Activated CD4-positive, CD25-positive, alpha-beta regulatory T cell (primary cell): ENCODE measurements at regions not wholly inside any gene's neighbourhood (a gene's known extent, or its start where the extent isn't known, plus 50 kb on each side); places are given as distances from the start of the nearest gene placed in this dataset.
"Not testable (repeated sequence)": the region's sequence is repeated elsewhere in the genome, so short reads cannot be mapped to it uniquely, and the experiment has no call there.

ENCODE experiments used
- DNase-seq, 4 experiments: peaks; one replicate each; lab custom pipeline; 2025; lab: John Stamatoyannopoulos, UW

DNA sequence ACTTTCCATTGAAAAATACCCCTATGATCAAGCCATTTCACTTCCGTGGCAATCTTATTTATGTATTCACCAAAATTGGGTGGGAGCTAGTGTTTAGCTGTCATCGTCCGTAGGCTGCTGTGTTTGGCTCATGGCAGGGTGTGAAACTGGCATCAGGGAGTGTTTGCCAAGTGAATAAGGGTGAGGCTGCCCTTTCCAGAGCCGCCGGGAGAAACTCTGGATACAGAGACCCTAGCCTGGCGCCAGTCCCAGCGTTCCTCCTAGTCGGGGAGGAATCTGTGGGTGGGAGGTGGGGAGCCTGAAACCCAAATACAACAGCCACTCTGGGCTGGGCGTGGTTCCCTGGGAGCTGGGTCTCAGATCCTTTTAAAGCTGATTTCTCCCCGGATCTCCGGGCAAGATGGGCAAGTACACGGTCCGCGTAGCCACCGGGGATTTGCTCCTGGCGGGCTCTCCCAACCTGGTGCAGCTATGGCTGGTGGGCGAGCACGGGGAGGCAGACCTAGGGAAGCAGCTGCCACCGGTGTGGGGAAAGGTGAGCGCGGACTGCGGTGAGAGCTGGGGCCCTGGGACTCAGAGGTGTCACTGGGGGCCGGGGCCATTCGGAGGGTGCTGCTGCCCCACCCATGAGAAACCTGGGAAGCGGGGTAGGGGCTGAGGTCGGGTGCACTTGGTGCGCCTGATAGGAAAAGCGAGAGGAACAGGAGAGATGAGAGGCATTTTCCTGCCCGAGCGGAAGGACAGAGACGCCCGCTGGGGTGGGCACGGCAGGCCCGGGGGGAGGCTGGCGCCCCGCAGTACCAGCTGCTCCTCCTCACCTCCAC, 62.1 kb upstream of the TEKT1 start:
- no peak for DNase-seq

DNA sequence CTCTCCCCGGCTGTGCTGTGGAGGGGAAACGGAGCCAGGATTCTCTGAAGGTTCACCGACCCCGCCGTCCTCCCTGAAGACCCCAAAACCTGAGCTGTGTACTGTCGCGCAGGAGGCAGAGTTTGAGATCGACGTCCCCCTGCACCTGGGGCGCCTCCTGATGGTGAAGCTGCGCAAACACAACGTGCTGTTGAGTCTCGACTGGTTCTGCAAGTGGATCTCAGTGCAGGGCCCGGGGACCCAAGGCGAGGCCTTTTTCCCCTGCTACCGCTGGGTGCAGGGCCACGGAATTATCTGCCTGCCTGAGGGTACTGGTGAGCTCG, 62.6 kb upstream of the TEKT1 start:
- DNase-seq, result no peak

DNA sequence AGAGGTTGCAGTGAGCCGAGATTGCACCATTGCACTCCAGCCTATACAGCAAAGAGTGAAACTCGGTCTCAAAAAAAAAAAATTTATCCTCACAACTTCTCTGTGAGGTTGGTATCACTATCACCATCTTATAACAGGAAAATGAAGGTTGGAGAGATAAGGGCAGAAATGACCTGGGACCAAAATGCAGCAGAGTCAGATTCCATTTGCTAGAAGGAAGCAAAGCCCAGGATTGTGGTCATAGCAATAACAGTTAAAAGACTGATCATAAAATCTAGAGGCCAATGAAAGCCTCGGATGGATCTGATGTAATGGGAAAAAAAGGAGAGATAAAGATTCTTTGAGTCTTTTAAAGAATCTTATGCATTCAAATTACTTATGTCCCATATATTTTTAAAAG, 69.6 kb upstream of the TEKT1 start:
- DNase-seq, result no peak

DNA sequence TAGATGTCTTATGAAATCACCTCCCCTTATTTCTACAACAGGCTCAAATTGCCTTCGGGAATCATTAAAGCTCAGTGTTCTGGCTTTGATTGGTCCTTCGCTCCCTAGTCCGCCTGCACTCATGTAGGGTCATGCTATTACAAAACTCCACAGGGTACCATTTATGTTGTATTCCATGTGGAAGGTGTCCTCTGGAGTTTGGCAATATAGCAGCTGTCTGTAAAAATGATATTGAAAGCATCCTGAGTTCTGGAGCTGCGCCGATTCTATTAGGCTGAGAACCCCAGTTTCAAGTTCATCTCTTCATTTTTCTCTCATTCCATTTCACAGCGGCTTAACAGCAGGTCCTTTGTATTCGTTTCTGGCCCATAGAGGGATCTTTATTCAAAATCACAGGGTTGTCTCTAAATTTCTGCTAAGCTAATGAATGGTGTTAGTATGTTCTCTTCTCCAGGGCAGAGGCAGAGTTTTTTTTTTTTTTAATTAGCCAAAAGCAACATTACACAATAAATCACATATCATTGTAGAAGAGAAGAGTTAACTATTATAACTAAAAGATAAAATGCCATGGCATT, 71.9 kb upstream of the TEKT1 start:
- no peak for DNase-seq

DNA sequence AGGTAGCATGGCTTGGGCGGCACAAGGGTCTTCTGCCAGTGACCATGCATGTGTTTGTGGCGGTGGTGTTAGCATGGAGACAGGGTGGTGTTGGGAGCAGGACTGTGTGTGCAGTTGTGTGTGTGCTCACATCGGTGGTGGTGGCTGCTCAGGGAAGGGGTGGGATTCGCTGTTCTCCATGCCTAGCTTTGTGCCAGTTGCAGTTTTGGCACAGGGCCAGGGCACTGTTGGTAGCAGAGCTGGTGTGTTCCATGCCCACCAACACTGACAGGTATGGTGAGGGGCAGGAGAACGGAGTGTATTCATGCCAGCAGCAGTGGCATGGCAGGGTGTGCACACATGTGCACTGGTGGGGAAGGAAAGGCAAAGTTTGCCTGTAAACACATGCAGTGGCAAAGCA, 77.3 kb upstream of the TEKT1 start:
- no peak for DNase-seq

DNA sequence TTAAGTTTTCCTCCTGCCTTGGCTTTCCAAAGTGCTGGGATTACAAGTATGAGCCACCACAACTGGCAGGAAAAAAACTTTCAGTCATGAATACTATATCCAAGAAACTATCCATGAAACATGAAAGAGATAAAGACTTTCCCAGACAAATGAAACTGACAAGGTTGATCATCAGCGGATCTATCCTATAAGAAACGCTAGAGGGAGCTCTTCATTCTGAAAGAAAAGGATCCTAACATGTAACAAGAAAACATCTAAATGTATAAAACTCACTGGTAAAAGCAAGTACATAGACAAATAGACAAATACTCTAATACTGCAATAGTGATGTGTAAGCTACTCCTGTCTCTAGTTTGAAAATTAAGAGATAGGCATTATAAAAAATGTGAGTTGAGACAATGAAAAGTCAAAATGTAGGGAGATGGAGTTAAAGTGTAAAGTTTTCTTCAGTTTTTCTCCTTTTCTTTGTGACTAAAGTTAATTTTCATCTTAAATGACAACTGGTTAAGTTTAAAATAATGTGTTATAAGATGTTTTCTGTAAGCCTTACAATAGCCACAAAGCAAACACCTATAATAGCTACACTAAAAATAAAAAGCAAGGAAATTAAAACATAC, 79.6 kb upstream of the TEKT1 start:
- DNase-seq, result no peak

DNA sequence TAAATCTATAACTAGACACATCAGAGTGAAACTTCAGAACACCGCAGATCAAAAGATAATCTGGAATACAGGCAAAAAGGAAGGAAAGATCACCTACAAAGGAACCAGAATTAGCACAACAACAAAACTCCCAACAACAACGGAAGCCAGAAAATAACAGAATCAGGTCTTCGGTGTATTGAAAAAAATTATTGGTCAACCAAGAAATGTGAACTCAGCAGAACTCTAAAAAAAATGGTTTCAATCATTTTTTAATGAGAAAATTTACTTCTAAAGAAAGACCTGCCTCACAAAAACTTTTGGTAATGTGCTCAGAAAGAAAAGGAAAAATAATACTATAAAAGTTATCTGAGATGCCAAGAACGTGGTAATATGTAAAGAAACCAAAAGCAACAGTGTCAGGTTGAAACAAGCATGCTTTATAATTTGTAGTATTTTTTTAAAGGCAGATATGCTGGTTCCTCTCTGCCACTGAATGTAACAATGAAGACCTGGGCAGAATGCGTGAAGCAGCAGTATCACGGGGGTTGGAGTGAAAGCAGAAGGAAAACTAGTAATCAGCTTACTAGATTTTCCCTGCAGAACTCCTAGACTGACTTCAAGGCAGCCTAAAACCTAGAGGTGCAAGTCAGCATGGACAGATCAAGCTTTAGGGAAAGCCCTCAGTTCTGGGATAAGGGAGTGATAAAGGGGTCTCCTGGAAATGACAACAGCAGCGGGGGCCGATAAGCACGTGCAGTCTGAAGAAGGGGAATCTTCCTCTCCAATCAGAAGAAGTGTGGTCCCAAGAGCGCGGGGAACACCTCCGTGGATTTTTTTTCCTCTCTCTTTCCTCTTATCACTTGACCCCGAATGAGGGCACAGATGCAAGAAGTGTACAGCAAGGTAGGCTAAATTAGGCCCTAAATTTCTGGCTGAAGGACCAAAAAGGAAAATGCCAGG, 80.9 kb upstream of the TEKT1 start:
- no peak for DNase-seq

DNA sequence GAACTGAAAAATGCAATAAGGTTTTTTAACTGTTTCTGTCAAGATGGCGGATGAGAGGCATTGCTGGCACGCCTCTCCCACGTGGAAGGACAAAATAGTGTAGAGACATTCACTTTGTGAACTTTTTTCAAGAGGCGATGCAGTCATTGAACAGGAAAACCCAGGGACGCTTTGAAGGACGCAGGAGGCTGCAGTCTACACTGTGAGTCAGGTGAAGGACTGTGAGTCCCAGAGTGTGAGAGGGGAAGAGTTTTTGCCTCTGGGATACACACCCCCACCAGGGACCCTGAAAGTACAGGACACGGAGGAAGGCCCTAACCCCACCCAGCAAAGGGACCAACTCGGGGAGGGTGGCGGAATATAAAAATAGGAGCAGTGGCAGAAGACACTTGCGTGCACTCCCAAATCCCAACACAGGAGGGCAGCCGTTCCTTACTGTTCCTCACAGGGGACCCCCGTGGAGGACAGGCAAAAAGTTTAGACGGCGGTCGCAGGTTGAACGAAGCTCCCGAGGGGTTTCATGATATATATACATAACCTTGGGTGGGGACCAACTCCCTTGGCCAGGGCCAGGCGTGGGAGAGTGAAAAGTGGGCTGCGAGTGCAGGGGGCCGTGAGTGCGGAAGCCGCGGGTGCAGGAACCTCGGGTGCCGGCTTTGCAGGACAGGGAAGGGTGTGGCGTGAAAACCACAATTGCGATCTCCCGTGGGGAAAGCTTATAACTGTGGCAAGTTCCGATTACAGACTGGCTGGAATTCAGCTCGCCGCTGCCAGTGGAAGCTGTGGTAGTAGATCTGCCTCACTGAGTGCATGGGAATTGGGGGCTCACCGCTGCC, 82.0 kb upstream of the ALOX12 start:
- peak; percentile 17 to 75 (median 48) for DNase-seq

DNA sequence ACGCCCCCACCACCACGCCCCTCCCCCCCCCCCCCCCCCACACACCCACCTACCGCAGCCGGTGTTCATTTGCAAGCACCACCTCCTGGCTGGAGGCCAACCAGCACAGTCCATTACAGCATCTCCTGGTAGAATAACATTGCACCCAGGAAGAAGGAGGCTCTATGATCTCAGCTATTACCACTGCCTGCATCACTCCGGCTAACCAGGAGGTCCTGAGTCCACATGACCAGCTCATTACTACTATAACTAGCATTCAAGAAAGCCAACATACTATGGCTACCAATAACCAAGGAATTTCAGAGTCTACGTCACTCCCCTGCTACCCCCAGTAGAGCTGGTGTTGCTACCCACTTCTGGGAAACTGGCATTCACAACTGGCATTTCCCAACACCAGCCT, 81.1 kb upstream of the ALOX12 start:
- no peak for DNase-seq

DNA sequence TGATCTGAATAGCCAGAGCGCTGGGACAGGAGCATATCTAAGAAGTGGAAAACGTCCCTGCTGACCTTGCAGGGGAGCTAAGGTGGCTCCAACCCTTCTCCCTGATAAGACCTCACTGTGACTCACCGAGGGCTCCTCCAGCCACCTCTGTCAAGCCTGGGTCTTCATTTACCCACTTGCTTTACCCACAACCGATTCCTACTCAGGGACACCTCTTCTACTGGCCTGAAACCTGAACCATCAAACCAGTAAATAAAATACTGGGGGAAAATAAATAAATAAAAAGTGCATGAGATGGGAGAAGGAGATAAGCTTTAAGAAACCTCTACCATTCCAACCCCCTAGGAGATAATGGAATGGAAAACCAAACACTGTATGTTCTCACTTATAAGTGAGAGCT, 80.2 kb upstream of the ALOX12 start:
- DNase-seq, result no peak

DNA sequence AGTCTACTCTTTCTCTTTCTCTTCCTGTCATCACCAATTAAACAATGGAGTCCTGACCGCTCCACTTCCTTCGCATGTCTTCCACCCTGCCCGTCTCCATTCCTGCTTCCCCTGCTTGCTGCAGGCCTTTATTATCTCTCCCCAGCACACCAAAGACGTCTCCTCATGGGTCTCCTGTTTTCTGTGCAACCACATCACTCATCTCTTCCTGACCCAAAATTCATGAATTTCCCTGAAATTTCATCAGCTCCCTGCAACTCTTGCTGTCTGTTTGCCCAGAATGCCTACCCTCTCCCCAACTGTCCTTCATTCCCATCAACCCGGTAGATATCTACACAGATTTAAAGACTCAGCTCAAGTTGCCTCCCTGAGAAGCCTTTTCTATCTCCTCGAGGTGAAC, 76.7 kb upstream of the ALOX12 start:
- DNase-seq, result no peak

DNA sequence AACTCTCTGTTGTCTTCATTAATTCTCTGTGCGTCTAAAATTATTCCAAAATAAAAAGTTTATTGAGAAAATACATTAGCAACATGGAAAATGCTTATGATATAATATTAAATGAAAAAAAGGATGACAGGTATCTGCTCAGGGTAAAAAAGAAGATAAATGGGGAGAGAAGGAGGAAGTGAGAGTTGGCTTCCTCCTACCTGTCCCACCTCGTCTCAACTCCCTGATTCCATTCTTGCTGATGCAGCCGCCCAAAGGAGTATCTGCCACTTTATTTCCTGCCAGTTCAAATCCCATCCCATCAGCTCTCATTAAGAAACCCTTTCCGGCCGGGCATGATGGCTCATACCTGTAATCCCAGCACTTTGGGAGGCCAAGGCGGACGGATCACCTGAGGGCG, 72.5 kb upstream of the ALOX12 start:
- no peak for DNase-seq

DNA sequence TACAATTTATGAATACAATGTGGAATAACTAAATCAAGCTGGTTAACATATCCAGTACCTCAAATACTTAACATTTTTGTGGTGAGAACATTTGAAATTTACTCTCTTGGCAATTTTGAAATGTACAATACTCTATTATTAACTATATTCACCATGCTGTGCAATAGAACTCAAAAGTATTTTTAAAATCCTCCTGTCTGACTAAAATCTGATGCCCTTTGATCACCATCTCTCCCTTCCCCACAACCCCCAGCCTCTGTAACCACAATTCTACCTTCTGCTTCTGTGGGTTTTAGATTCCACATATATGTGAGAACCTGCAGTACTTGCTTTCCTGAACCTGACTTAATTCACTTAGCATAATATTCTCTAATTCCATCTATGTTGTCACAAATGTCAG, 71.6 kb upstream of the ALOX12 start:
- DNase-seq, result no peak

DNA sequence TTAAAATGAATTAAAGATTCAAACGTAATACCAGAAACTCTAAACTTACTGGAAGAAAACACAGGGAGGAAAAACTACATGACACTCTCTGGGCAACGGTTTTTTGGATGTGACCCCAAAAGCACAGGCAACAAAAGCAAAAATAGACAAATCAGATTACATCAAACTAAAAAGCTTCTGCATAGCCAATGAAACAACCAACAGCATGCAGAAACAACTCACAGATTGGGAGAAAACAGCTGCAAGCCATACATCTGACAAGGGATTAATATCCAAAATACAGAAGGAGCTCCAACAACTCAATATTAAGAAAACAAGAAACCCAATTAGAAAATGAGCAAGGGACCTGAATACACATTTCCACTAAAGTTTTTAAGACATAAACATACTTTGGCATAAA, 69.2 kb upstream of the ALOX12 start:
- DNase-seq, result no peak

DNA sequence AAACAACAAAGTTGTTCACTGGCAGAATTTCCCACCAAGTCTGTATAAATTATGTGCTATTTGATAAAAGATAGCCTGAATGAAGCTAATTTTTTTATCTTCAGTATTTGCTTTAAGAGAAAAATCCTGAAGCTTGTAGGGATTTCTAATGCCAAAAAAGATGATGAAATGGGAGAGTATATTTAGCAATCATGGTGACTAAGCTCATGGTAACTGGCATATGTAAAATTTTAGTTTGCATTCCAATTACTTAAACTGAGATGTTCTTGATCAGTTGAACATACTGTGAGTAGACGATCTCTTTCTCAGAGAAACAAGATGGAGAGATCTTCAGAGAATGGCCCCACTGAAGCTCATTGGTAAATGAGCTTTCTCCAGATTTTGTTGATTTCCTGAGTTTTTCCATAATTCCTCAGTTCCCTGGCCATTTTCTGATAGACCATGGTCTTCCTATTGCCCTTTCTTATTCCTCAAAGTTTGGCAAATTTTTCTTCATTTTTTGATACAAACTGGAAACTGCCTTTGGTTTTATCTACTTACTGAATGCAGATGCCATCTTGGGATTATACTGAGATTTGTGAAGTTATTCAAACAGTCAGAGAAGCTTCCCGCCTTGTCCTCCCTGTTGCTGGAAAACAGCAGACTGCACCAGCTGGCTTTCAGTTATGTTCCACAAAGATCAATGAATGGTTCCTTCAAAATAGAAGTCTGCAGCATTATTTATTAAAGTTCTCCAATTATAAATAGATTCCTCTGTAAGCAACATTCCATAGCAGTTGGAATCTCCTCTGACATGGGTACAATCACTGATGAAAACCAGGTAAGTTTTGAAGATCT, 68.3 kb upstream of the ALOX12 start:
- DNase-seq, result no peak

DNA sequence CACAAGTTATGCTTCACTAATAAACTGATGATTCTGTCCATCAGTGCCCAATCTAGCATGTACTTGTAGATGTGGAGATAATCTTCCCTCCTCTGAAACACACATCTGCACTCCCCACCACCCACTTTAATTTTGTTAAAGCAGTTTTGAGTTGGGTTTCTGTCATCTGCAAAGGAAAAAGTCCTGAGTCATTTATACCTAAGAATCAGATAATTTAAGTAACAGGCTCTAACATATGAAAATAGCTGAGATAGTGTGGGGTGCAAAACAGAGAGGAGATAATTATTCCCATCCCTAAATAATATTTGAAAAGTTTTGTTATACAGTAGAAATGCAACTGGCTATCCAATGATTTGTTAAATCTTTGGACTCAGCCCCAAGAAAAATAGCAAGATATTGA, 67.7 kb upstream of the ALOX12 start:
- no peak for DNase-seq

DNA sequence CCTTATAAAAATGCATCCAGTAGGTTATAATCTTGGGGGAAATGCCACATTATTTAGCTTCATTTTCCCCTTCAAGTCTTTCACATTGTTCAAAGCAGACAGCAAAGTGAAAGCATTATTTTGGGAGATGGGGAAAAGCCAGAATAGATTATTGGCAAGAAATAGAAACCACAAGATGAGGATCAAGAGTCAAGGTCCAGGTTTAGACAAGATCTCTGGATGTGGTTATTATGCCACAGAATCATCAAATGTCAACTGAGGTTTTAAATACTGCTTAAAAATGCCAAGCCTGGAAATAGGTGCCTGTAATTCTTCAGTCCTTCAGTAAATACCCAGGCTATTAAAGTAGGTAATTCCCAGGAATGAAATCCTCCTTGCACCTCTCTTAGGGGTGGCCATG, 65.1 kb upstream of the ALOX12 start:
- DNase-seq, result no peak

DNA sequence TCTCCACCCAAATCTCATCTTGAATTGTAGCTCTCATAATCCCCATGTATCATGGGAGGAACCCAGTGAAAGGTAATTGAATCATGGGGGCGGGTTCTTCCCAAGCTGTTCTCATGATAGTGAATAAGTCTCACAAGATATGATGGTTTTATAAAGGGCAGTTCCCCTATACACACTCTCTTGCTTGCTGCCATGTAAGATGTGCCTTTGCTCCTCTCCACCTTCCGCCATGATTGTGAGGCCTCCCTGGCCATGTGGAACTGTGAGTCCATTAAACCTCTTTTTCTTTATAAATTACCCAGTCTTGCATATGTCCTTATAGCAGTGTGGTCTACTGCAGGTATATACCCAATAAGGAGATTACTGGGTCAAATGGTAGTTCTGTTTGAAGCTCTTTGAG, 61.3 kb upstream of the ALOX12 start:
- not testable (repeated sequence) for DNase-seq

DNA sequence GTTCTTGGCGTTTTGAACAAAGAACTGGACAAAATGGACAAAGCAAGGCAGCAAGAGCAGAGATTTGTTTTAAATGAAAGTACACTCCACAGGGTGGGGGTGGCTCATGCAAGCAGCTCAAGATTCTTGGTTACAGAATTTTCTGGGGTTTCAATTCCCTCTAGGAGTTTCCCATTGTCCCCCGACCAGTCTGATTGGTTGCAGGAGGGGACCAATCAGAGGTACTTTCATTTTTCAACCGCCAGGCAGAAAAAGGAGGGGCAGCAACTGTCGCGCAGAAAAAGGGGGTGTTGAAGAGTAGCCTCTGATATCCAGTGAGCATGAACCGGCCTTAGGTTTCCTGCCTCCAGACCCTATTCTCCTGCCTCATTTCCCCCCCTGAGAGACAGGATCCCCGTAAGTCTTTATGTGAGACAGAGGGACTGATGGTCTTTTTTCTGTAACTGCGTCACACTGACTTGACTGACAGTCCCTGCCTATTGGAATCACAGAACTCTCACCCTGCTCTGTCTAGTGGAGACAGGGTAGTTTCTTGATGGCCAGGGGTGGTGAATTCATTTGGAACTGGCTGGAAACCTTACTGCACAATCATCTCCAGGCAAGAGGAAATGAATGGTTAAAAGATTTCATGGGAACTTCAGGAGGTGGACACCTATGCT, 59.4 kb upstream of the ALOX12 start:
- DNase-seq, result no peak

DNA sequence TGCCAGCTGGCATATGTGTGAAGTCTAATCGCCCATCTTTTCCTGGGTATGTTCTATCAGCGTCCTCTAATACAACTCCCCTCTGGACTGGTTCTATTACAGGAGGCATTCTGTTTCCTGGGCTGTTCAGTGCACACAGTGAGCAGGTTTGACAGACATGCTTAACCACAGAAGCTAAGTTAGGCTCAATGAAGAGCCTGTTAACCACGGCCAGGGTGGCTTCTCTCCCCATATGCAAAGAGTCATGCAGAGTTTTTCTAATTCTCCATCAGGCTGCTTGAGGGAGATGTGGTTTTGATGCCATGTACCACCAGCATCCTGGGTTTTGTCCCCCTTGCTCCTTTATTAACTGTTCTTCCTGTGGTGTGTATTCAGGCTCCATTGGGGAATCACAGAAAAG, 57.2 kb upstream of the ALOX12 start:
- no peak for DNase-seq
